ENCODE measurements at regions not wholly inside any gene's neighbourhood (a gene's known extent, or its start where the extent isn't known, plus 50 kb on each side); places are given as distances from the start of the nearest gene placed in this dataset.

GRCh38 chr1:207243442-207244408 lies 77.8 kb upstream of the CD55 start:
- no peak for TF ChIP-seq CTCF (IDR thresholded peaks at IDR 0.05; ENCODE audit: insufficient read depth, low read depth, low read length, missing control alignments)

GRCh38 chr1:207244409-207244801 lies 77.1 kb upstream of the CD55 start:
- no peak overlapping the region for H3K4me3 ChIP-seq (ENCODE audit: low read depth, low read length)
- no peak for TF ChIP-seq CTCF (IDR thresholded peaks at IDR 0.05; ENCODE audit: insufficient read depth, low read depth, low read length, missing control alignments)
- no peak for DNase-seq (ENCODE audit: low read depth)

More at GRCh38 chr1:207243442-207244408, 77.8 kb upstream of the CD55 start:
- no peak overlapping the region for H3K4me3 ChIP-seq (ENCODE audit: low read depth, low read length)
- no peak for DNase-seq (ENCODE audit: low read depth)

GRCh38 chr1:207245124-207245523 lies 76.4 kb upstream of the CD55 start:
- no peak overlapping the region for H3K4me3 ChIP-seq (ENCODE audit: low read depth, low read length)
- TF ChIP-seq CTCF (IDR thresholded peaks at IDR 0.05; ENCODE audit: insufficient read depth, low read depth, low read length, missing control alignments) = no peak
- no peak for DNase-seq (ENCODE audit: low read depth)

- no peak for TF ChIP-seq CTCF (IDR thresholded peaks at IDR 0.05; ENCODE audit: insufficient read depth, low read depth, low read length, missing control alignments)
- no peak for DNase-seq (ENCODE audit: low read depth)
- no peak overlapping the region for H3K4me3 ChIP-seq (ENCODE audit: low read depth, low read length)
Measured at GRCh38 chr1:207248544-207249198, 72.8 kb upstream of the CD55 start.

GRCh38 chr1:207250431-207250830 lies 71.0 kb upstream of the CD55 start:
- no peak for TF ChIP-seq CTCF (IDR thresholded peaks at IDR 0.05; ENCODE audit: insufficient read depth, low read depth, low read length, missing control alignments)
- DNase-seq (ENCODE audit: low read depth) = no peak
- no peak overlapping the region for H3K4me3 ChIP-seq (ENCODE audit: low read depth, low read length)

GRCh38 chr1:207251066-207251465 lies 70.4 kb upstream of the CD55 start:
- DNase-seq (ENCODE audit: low read depth) = no peak
- no peak overlapping the region for H3K4me3 ChIP-seq (ENCODE audit: low read depth, low read length)
- TF ChIP-seq CTCF (IDR thresholded peaks at IDR 0.05; ENCODE audit: insufficient read depth, low read depth, low read length, missing control alignments) = no peak

All from GM12865 (cell line).